GM20000 (cell line): ENCODE measurements at regions not wholly inside any gene's neighbourhood (a gene's known extent, or its start where the extent isn't known, plus 50 kb on each side); places are given as distances from the start of the nearest gene placed in this dataset.

Experiments used
- DNase-seq: peaks from one replicate; pipeline ENCODE4 v3.0.0; 2012; ENCODE audit warnings: low spot score
- CTCF ChIP-seq: IDR thresholded peaks from 2 replicates; pipeline ENCODE4 v1.5.1; 2012; ENCODE audit warnings: mild to moderate bottlenecking, control low read depth; ENCODE audit errors: extremely low read depth, missing control alignments

- TF ChIP-seq CTCF, result no peak
- DNase-seq, result no peak
Measured at GRCh38 chr15:94021621-94022320, 209.6 kb upstream of the MCTP2 start.

GRCh38 chr15:94019062-94019461 lies 212.3 kb upstream of the MCTP2 start:
- no peak for TF ChIP-seq CTCF
- DNase-seq, result no peak

GRCh38 chr15:94015324-94015723 lies 216.0 kb upstream of the MCTP2 start:
- TF ChIP-seq CTCF, result no peak
- DNase-seq, result no peak

GRCh38 chr15:94008104-94009074 lies 223.0 kb upstream of the MCTP2 start:
- no peak for DNase-seq
- no peak for TF ChIP-seq CTCF

- no peak for DNase-seq
- TF ChIP-seq CTCF, result no peak
Measured at GRCh38 chr15:94004697-94005096, 226.7 kb upstream of the MCTP2 start.

GRCh38 chr15:94002041-94002440 lies 229.3 kb upstream of the MCTP2 start:
- TF ChIP-seq CTCF, result no peak
- DNase-seq, result no peak

GRCh38 chr15:94001255-94001801 lies 230.0 kb upstream of the MCTP2 start:
- DNase-seq, result no peak
- TF ChIP-seq CTCF, result no peak
